Right forelimb (tissue), 1 donor: ENCODE measurements at regions not wholly inside any gene's neighbourhood (a gene's known extent, or its start where the extent isn't known, plus 50 kb on each side); places are given as distances from the start of the nearest gene placed in this dataset.
A peak's percentile ranks its signal among the peaks of the same experiment; 100 is the strongest.
"Not testable (repeated sequence)": the region's sequence is repeated elsewhere in the genome, so short reads cannot be mapped to it uniquely, and the experiment has no call there.

Experiments
- DNase-seq: peaks from one replicate; pipeline ENCODE4 v3.0.0-alpha.2; 2018

DNA sequence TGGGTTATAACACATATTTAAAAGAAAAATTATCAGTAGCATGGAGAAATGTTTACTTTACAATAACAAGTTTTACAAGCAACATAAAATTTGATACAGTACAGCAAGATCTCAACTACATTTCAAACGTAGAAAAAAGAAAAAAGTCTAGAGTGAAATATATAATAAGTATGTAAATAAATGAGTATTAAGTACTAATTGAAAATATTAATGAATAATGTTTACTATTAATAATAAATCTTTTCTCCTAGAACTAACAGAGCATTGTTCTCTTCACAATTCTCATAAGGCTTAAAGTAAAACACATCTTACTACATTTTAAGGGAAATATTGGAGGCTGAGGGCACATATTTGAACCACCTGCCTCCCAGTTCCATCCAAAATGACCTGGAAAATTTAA, 72.1 kb downstream of the TMEM212 start:
- no peak for DNase-seq

DNA sequence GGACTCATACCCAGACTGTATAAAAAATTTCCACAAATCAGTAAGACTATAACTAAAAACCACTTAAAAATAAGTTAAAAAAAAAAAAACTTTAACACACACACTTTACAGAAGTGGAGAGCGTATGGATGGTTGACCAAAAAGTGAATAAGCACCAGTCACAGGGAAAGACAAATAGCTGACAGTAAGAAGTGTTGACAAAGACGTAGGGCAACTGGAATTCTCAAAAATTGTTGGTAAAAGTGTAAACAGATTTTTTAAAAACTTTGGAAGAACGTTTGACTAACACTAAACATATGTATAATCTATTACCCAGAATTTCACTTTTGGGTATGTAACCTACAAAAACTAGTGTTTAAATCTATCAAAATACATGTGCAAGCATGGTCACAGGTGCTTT, 73.7 kb downstream of the TMEM212 start:
- DNase-seq: no peak

DNA sequence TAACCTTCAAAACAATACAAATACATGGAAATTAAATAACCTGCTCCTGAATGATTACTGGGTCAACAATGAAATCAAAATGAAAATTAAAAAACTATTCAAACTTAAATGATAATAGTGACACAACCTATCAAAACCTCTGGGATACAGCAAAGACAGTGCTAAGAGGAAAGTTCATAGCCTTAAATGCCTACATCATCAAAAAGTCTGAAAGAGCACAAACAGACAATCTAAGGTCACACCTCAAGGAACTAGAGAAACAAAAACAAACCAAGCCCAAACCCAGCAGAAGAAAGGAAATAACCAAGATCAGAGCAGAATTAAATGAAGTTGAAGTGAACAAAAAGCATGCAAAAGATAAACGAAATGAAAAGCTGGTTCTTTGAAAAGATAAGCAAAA, 79.5 kb downstream of the TMEM212 start:
- not testable (repeated sequence) for DNase-seq

DNA sequence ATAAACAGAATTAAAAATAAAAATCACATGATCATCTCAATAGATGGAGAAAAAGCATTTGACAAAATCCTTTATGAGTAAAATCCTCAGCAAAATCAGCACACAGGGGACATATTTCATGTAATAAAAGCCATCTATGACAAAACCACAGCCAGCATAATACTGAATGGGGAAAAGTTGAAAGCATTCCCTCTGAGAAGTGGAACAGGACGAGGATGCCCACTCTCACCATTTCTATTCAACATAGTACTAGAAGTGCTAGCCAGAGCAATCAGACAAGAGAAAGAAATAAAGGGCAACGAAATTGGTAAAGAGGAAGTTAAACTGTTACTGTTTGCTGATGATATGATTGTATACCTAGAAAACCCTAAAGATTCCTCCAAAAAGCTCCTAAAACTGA, 80.5 kb downstream of the TMEM212 start:
- DNase-seq: not testable (repeated sequence)

DNA sequence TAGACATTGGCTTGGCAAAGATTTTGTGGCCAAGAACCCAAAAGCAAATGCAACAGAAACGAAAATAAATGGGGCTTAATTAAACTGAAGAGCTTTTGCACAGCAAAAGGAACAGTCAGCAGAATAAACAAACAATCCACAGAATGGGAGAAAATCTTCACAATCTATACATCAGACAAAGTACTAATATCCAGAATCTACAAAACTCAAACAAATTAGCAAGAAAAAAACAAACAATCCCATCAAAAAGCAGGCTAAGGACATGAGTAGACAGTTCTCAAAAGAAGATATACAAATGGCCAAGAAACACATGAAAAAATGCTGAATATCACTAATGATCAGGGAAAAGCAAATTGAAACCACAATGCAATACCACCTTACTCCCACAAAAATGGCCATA, 81.7 kb downstream of the TMEM212 start:
- DNase-seq: not testable (repeated sequence)

DNA sequence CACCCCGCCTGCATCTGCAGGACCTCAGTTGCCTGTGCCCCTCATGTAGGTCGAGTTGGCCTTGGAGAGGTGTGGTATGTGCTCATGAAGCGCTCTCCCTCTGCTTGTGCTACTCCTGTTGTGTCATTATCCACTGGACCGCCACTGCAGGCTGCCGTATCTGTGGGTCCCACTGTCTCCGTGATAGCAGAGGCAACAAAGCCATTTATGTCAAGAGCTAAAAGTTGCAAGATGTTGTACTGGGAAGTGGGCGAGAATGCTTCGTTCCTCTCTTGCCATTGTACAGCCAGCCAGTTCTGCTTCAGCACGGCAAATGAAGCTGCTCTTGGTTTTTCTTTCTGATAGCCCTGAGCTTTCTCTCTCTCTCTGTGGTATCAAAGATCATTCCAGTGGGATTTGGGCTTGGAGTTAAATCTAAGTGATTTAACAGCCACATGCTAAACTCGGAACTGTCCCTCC, 89.0 kb downstream of the TMEM212 start:
- DNase-seq: no peak

DNA sequence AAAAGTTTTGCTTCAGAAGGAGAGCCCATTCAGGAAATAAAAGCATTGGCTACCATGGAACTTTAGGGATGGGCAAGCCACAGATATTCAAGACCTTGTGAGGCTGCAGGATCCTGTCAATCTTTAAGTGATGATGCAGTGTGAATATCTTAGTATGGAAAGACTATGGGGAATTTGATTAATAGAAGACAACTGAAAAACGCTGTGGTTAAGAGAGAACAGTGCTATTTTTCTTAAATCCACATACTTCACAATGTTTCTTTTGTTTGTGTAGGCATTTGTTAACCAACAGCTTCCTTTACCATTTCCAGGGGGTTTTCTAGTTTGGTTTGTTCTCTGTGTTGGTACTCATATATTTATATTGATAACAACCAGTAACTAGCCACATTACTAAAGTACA, 90.3 kb downstream of the TMEM212 start:
- DNase-seq: no peak

DNA sequence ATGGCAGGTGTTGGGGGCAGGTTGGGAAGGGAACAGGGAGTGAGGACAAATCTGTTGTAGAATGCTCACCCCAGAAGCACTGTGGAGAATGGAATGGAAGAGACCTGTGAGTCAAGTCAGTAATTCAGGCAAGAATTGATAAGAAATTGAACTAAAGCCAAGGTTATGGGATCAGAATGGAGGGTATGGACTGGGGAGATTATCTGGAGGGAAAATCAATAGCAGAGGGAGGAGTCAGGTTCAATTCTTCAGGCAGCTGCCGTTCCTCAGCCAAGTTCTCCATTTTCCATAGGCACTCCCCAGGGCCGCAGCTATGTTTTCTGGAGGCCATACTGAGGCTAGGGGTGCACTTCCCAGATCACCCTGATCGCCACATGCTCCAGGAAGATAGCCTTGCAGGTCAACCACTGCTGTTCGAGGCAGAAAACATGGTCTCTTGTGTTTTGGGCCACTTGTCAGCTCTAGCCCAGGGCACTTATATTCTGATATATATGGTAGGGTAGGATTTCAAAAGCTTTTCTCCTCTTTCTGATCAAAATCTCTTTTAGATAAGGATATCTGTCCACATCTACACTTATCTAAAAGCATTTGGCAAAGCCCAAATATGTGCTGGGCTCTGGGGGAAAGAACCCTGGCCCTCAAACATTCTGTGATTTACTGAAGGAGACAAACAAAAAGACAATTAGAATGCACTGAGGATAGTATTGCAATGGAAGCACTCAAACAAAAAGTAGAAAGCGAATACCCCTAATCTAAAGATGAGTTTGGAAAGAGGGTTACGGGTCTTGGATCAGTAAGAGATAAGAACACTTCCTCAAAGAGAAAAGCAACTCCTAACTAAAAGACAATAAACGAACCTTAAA, 92.3 kb downstream of the TMEM212 start:
- DNase-seq: no peak

DNA sequence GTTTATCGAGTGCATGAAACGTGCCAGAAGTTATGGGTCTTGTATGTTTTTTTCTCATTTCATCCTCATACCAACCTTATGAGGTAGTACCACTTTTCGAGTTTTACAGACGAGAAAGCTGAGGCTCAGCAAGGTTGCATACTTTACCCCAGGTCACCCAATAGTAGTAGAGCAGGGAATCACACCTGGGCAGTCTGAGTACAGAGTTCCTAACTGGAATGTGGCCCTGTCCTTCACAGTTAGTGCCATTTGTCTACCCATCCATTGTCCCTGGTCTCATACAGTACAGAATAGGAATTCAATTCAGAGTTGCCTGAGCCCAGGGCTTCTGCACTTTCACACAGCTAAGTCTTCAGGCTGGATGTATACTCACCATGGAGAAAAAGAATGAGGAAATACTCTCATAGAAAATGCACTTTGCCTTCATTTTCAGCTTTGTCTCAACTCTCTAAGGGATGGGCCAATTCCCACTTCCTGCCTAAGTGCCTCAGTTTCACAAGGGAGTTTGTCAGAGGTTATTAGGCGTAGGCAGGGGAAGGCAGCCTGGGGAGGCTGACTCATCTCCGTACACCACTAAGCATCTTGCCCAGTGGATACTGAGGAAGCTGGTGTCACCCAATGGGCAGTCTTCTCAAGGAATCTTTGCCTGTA, 93.2 kb downstream of the TMEM212 start:
- no peak for DNase-seq

DNA sequence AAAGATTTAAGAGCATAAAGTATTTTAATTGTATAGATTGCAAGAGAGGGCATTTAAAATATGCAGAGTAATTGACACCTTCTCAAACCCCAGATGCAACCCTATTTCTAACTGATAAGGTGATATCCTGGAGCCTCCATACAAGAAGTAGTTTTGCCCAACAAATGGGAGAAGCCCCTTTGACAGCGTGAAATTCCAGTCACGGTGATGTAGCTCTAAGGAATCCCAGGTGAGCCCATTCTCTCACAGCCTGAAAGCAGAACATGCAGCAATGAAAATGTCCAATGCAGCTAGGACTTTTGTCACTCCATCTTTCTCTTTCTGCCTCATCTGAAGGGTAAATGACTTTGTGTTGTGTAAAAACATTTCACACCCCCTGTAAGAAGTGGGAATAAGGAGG, 96.4 kb downstream of the TMEM212 start:
- no peak for DNase-seq

DNA sequence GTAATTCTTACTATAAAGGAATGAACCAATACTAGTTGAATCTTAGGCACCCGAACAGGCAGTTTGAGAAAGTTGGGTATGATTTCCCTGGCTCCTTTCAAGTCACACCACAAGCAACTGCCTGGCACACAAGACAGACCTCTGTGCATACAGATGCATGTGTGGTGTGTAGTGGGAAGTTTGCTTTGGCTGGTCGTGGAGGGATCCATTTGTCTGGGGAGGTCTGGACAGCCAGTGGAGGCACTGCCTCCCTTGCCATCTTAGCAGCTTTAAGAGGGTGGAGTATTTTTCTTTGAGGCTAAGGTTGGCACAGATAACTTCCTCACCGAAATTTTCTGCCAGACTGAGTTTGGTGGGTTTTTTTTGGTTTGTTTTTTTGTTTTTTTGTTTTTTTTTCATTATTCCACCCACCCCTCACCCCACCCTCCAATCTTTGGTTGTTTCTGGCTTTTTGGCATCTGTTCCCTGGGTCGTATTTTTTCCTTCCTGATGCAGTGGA, 97.1 kb downstream of the TMEM212 start:
- no peak for DNase-seq

DNA sequence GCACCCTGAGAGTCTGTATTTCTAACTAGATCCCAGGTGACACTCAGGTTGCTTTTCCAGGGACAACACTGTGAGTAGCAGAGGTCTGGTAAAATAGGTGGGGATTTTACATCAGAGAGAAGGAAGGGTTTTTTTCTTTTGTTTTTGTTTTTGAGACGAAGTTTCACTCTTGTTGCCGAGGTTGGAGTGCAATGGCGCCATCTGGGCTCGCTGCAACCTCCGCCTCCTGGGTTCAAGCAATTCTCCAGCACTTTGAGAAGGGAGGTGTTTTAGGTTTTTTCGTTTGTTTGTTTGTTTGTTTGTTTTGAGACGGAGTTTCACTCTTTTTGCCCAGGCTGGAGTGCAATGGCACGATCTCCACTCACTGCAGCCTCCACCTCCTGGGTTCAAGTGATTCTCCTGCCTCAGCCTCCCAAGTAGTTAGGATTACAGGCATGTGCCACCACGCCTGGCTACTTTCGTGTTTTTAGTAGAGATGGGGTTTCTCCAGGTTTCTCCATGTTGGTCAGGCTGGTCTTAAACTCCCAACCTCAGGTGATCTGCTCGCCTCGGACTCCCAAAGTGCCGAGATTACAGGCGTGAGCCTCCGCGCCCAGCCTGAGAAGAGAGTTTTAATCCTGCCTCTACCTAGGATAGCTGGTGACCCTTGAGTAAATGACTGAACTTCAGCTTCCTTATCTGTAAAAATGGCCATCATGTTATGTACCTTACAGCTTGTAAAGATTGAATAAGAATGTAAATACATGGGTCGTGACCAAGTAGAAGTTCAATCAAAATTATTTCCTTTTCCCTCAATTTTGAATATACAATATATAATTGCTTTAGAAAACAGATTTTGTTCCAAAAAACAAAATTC, 95.9 kb upstream of the FNDC3B start:
- DNase-seq: no peak

DNA sequence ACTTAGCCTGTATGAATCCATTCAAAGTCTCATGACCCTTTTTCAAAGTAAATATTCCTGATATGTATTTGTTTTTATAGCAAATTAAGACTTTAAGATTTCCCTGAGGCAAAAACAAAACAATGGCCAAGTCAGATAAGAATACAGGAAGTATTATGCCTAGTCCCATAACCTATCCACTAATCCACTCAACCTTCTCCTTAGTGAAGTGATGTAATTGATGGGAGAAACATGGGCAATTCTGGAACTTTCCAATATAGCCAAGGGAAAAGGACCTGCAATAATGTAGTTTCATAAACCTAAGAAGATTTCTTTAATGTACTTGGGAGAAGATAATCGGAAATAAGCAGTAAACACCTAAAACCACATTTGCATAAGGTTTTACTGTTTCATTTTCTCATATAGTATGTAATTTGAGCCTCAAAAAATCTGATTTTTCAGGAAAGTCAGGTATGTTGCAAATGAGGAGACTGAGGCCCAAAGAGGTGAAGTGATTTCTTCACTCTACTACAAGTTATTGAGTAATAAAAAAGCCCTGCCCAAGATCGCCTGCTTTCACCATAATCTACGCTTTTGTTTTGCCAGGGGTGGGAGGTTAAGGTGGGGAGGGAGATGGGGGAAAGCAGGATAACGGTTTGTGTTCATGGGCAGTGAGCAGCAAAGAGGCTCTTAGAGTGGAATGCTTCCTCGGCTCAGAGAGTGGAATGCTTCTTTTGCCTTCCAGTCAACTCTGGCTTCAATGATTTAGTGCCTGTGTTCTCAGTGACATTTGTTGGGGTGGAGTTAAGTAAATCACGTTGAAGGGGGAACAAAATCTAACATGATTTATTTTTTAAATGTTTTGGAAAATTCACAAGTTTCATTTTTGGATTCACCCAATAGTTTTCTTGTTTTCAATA, 95.0 kb upstream of the FNDC3B start:
- DNase-seq: no peak

DNA sequence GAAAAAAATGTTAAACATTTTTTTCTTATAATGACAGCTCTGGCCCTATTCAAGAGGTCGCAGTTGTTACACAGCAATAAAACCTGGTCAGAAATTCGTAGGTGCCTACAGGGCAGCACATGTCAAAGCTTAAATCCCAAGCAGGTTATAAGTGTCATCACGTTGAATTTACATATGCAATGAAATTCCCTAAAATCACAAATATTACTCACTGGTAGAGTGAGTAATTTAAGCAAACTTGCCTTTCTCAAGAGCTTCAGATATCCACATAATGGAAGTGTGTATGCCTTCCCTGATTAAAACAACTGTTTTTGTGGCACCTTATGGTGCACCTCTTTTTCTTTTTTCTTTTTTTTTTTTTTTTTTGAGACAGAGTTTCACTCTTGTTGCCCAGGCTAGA, 90.7 kb upstream of the FNDC3B start:
- no peak for DNase-seq

DNA sequence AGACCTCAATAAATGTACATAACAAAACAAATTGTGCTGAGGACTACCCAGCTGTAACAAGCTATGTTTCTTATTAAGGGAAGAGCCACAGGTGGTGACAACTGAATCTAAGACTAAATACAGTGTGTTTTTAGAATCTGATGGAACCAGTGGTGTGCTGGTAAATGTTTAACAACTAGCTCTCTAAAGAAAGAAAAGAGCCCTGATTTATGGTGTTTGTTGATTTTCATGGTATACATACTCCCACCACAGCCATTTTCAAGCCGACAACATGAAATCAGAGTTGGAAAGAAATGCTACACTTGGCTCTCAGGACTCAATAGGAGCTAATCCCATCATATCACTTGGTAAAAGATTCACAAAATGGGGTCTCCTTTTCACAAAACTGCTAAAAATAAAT, 89.8 kb upstream of the FNDC3B start:
- no peak for DNase-seq

DNA sequence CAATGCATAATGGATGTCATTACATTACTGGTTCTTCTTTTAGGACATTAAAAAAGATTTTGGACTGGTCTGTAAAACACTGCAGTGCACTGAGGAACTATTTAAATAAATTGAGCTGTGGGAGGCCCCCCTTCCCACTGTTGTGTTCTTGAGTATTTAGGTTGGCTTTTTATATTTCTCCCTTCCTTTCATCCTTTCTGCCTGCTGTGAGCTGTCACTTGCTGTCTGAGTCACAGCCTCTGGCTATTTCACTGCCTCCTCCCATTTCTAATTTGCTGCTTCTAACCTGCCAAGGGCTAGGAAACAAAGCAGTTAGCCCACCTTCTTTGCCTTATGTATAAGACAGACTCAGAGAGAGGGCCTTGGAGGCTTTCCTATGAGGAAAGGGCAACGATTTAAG, 89.0 kb upstream of the FNDC3B start:
- DNase-seq: no peak

DNA sequence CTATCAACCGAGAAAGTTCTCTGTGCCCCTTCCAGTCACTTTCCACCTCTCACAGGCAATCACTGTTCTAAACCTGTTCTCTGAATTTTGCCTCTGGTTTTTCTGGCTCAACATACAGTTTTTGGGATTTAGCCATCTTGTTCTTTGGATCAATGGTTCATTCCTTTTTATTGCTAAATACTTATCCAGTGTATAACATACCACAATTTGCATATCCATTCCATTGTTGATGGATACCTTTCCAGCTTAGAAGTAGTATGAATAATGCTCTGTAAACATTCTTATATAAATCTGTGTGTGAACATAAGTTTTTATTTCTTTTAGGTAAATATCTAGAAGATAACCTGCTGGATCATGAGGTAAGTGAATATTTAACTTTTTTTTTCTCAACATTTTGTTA, 87.8 kb upstream of the FNDC3B start:
- DNase-seq: no peak

DNA sequence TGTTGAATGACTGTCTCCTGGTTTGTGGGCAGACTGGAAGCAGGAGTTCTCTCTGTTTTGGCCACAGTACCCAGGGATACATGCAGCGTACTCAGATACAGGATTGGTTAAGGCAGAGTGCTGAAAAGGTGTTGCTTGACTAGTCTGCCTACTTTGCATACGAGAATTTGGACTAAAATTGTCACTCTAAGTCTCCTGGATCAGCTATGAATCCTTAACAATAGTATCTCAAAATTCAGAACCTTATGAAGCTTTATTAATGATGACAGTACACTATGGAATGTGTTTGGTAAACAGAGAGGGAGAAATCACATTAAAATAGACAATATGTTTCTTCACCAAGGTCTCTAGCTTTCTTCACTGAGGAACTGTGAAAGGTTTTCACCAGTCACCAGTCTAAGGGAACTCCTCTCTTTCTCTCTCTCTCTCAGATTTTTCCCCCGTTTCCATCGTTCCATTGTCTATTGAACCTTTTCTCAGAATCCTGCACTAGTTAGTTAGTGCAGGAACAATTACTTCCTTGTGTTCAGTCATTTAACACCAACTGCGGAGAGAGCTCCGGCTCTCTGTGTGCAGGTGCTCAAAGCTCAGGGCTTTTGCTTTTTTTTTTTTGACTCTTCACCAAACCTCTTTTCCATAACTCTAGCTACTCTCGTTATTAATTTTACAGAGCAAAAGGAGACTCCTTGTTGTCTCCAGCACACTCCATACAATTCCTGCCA, 85.9 kb upstream of the FNDC3B start:
- DNase-seq: no peak

DNA sequence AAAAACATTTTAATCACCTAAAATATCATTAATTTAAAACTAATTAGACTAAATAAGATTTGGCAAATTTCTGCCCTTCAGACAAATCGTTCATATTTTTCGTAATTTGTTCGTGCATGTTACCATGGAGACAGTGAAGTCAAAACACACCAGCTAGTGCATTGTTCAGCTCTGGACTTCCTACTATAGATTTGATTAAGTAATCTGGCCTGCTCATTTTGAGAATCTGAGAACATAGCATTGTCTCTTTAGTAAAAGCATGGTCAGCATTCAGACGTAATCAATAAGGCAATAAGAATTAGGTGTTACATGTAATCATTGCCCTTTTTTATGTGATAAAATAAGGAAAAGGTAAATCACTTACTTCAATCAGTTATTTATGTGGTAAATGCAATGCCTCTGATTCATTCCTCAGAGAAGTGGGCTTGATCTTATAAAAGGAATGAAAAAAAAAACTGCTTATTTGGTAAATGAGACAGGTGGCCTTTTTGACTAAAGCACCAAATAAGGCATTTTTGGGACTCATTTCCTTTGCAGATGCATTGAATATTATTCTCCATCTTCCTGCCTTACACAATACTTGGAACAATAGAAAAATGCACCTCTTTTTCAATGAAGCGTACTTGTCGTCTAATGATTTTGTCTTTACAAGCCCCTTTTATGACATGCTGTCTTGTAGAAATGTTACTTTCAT, 84.5 kb upstream of the FNDC3B start:
- no peak for DNase-seq

DNA sequence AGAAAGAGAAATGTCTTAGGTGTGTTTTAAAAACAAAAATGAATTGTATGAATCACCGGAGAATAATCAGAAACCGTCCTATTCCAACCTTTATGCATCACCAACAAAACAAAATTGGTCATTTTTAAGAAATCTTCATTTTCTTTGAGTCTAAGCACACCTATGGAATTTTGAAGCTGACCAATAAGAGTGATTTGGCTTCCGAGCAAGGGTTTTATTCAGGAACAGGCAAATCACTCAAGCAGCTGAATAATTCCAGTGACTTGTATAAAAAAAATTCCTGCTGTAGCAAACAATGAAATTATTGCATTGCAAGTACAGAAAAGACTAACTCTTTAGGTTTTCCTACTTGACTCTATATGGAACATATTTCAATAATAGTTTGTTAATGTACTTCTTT, 83.8 kb upstream of the FNDC3B start:
- DNase-seq: no peak

DNA sequence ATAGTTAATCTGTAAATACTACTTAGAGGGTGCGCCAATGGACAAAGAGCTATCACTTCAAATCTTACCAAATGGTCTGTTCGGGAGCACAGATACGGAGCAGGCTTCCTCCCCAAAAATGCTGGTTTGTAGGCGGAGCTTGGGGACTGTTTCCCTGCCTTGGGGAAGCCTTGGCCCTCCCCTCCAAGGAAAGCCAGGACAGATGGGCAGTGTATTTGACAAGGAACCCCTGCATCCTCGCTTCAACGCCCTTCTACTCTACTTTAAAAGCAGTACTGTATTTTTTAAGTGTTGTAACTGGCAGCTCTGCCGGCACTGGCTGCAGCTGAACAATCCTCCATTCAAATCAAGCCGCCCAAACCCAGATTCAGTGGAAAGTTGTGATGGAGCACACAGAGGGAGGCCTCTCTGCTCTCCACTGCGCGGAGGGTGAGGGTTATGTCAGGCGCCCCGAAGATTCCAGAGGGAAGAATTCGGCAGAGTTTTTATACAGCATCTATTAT, 83.1 kb upstream of the FNDC3B start:
- DNase-seq: peak; percentile 49
